ENCODE measurements at regions not wholly inside any gene's neighbourhood (a gene's known extent, or its start where the extent isn't known, plus 50 kb on each side); places are given as distances from the start of the nearest gene placed in this dataset.

DNA sequence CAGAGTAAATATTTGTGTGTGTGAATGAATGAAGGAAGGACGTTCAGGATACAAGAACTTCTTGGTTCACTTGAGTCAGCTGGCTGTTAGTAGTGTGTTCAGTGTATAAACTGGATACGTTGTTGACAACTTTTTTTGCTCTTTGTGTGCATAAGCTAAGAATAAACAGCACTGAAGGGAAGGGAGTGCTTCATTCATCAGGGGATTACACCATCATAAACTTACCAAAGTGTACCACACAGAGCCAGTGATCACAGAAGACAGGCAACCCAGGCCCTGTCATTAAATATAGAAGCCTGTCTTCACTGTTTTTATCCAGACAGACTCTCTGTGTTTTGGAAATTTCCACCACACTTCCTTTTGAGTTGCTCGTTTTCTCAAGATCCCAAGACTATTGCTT lies 55.5 kb upstream of the MEF2C start:
- CTCF ChIA-PET, result interaction anchor here (1.1 kb wide), 1 partner anchor 208 kb away, joined by 4 read pairs; no protein-coding TSS in a partner anchor
- Histone ChIP-seq H4K20me1 (replicated peaks; ENCODE audit: control insufficient read depth, extremely low read depth, insufficient read depth, low read length) (no peaks in the 10 kb centered on the region), H3K9ac (replicated peaks; ENCODE audit: extremely low read depth, insufficient read depth, low read length) (no peak overlapping the region), H3K4me3 (replicated peaks in 1 of 3; ENCODE audit: insufficient read depth in 1 of 3, low read depth in 1 of 3, low read length in 3 of 3) (no peak overlapping the region), H3K36me3 (ENCODE audit: control insufficient read depth in 2 of 2, extremely low read depth in 1 of 2, insufficient read depth in 2 of 2, low read length in 2 of 2) (no peaks in the 10 kb centered on the region), H3K9me1 (replicated peaks; ENCODE audit: control insufficient read depth, extremely low read depth, insufficient read depth, low read length) (no peaks in the 10 kb centered on the region), H3K27ac (ENCODE audit: insufficient read depth, low read depth, low read length) (no peak overlapping the region), H3K4me1 (ENCODE audit: control insufficient read depth, extremely low read depth, insufficient read depth, low read length) (no peaks in the 10 kb centered on the region), H3K79me2 (ENCODE audit: control insufficient read depth, insufficient read depth, low read length) (no peaks in the 10 kb centered on the region), H2AFZ (ENCODE audit: low read depth, low read length) (no peak overlapping the region), H3K27me3 (ENCODE audit: control insufficient read depth in 2 of 2, insufficient read depth in 2 of 2, low read length in 2 of 2) (no peaks in the 10 kb centered on the region), H3K9me3 (replicated peaks; ENCODE audit: control insufficient read depth, insufficient read depth, low read length) (no peaks in the 10 kb centered on the region), H3K4me2 (ENCODE audit: insufficient read depth, low read length) (no peak overlapping the region)
- DNase-seq (ENCODE audit: low read depth, low spot score) (no peak), FAIRE-seq (no peak)
- dilution Hi-C loops (cut with MboI; ENCODE audit: extremely low pct_ligation_motif_present, low sequenced_read_pairs) (no loop called here), intact Hi-C loops (cut with micrococcal nuclease) (no loop called here)
- POLR2A ChIA-PET, result no interaction called here
- TF ChIP-seq FOS (IDR thresholded peaks at IDR 0.05; ENCODE audit: borderline replicate concordance, insufficient read depth, low read length), result no peak
- TF ChIP-seq, protein P1, sequence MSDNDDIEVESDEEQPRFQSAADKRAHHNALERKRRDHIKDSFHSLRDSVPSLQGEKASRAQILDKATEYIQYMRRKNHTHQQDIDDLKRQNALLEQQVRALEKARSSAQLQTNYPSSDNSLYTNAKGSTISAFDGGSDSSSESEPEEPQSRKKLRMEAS (IDR thresholded peaks at IDR 0.05; ENCODE audit: insufficient read depth, insufficient read length), result no peak
- TF ChIP-seq MYC (IDR thresholded peaks at IDR 0.05; ENCODE audit: low read depth, low read length), result no peak
- TF ChIP-seq POLR2A (IDR thresholded peaks at IDR 0.05; ENCODE audit: low read depth, low read length), result no peak
- TF ChIP-seq GATA2 (IDR thresholded peaks at IDR 0.05; ENCODE audit: insufficient read depth, insufficient read length, low read depth, low read length), result no peak
- no peak for TF ChIP-seq POLR2AphosphoS5 (IDR thresholded peaks at IDR 0.05; ENCODE audit: insufficient read depth, low read depth, low read length)
- no peak for TF ChIP-seq EZH2 (IDR thresholded peaks at IDR 0.05; ENCODE audit: borderline replicate concordance, low read depth, low read length, severe bottlenecking)
- TF ChIP-seq JUN (IDR thresholded peaks at IDR 0.05; ENCODE audit: borderline replicate concordance, insufficient read depth, insufficient read length, low read depth), result no peak
- TF ChIP-seq, protein P2, sequence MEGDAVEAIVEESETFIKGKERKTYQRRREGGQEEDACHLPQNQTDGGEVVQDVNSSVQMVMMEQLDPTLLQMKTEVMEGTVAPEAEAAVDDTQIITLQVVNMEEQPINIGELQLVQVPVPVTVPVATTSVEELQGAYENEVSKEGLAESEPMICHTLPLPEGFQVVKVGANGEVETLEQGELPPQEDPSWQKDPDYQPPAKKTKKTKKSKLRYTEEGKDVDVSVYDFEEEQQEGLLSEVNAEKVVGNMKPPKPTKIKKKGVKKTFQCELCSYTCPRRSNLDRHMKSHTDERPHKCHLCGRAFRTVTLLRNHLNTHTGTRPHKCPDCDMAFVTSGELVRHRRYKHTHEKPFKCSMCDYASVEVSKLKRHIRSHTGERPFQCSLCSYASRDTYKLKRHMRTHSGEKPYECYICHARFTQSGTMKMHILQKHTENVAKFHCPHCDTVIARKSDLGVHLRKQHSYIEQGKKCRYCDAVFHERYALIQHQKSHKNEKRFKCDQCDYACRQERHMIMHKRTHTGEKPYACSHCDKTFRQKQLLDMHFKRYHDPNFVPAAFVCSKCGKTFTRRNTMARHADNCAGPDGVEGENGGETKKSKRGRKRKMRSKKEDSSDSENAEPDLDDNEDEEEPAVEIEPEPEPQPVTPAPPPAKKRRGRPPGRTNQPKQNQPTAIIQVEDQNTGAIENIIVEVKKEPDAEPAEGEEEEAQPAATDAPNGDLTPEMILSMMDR (IDR thresholded peaks at IDR 0.05; ENCODE audit: extremely low read depth in 1 of 2, insufficient read depth in 1 of 2, low read depth in 1 of 2, low read length in 2 of 2), result no peak
- no TSS peak for BruUV-seq (replicated peaks)

Measured in endothelial cell of umbilical vein (primary cell).